ENCODE measurements at regions not wholly inside any gene's neighbourhood (a gene's known extent, or its start where the extent isn't known, plus 50 kb on each side); places are given as distances from the start of the nearest gene placed in this dataset.

GRCh38 chr5:120803282-120803681 is 339.2 kb downstream of the PRR16 start:
- Histone ChIP-seq H3K9me3 (ENCODE audit: control insufficient read depth, insufficient read depth, low read length) (no peaks in the 10 kb centered on the region), H3K9me2 (replicated peaks; ENCODE audit: control insufficient read depth, low read length) (no peaks in the 10 kb centered on the region), H3K36me3 (ENCODE audit: control insufficient read depth, low read length) (no peaks in the 10 kb centered on the region), H3K79me2 (ENCODE audit: control insufficient read depth, low read length) (no peaks in the 10 kb centered on the region), H3K4me1 (ENCODE audit: control insufficient read depth, low read length) (no peaks in the 10 kb centered on the region), H3K4me2 (ENCODE audit: low read length) (no peak overlapping the region), H4K20me1 (ENCODE audit: control insufficient read depth, insufficient read depth, low read depth, low read length) (no peaks in the 10 kb centered on the region), H3K4me3 (ENCODE audit: low read length) (no peak overlapping the region), H3K27me3 (ENCODE audit: control insufficient read depth, low read length) (no peaks in the 10 kb centered on the region), H3K27ac (ENCODE audit: low read depth, low read length) (no peak overlapping the region), H3F3A (ENCODE audit: control insufficient read depth, insufficient read depth) (no peaks in the 10 kb centered on the region)
- TF ChIP-seq EZH2phosphoT487 (IDR thresholded peaks at IDR 0.05; ENCODE audit: borderline replicate concordance, low read length) (no peak), CTCF (IDR thresholded peaks at IDR 0.05; ENCODE audit: low read depth, low read length, poor library complexity, severe bottlenecking) (no peak)

- Histone ChIP-seq H3K4me3 (ENCODE audit: low read length) (no peak overlapping the region), H3K27me3 (ENCODE audit: control insufficient read depth, low read length) (no peaks in the 10 kb centered on the region), H3K9me3 (ENCODE audit: control insufficient read depth, insufficient read depth, low read length) (no peaks in the 10 kb centered on the region), H3F3A (ENCODE audit: control insufficient read depth, insufficient read depth) (no peaks in the 10 kb centered on the region), H3K27ac (ENCODE audit: low read depth, low read length) (no peak overlapping the region), H3K9me2 (replicated peaks; ENCODE audit: control insufficient read depth, low read length) (no peaks in the 10 kb centered on the region), H3K79me2 (ENCODE audit: control insufficient read depth, low read length) (no peaks in the 10 kb centered on the region), H3K4me1 (ENCODE audit: control insufficient read depth, low read length) (no peaks in the 10 kb centered on the region), H4K20me1 (ENCODE audit: control insufficient read depth, insufficient read depth, low read depth, low read length) (no peaks in the 10 kb centered on the region), H3K36me3 (ENCODE audit: control insufficient read depth, low read length) (no peaks in the 10 kb centered on the region), H3K4me2 (ENCODE audit: low read length) (no peak overlapping the region)
- no peak for TF ChIP-seq CTCF (IDR thresholded peaks at IDR 0.05; ENCODE audit: low read depth, low read length, poor library complexity, severe bottlenecking)
- TF ChIP-seq EZH2phosphoT487 (IDR thresholded peaks at IDR 0.05; ENCODE audit: borderline replicate concordance, low read length) = no peak
Measured at GRCh38 chr5:120805131-120805530, 341.0 kb downstream of the PRR16 start.

GRCh38 chr5:120806202-120806601 is 342.1 kb downstream of the PRR16 start:
- Histone ChIP-seq H3K9me2 (replicated peaks; ENCODE audit: control insufficient read depth, low read length) (no peaks in the 10 kb centered on the region), H3K27me3 (ENCODE audit: control insufficient read depth, low read length) (no peaks in the 10 kb centered on the region), H3K9me3 (ENCODE audit: control insufficient read depth, insufficient read depth, low read length) (no peaks in the 10 kb centered on the region), H3K4me1 (ENCODE audit: control insufficient read depth, low read length) (no peaks in the 10 kb centered on the region), H3K79me2 (ENCODE audit: control insufficient read depth, low read length) (no peaks in the 10 kb centered on the region), H3K4me3 (ENCODE audit: low read length) (no peak overlapping the region), H4K20me1 (ENCODE audit: control insufficient read depth, insufficient read depth, low read depth, low read length) (no peaks in the 10 kb centered on the region), H3F3A (ENCODE audit: control insufficient read depth, insufficient read depth) (no peaks in the 10 kb centered on the region), H3K36me3 (ENCODE audit: control insufficient read depth, low read length) (no peaks in the 10 kb centered on the region), H3K4me2 (ENCODE audit: low read length) (no peak overlapping the region), H3K27ac (ENCODE audit: low read depth, low read length) (no peak overlapping the region)
- no peak for TF ChIP-seq EZH2phosphoT487 (IDR thresholded peaks at IDR 0.05; ENCODE audit: borderline replicate concordance, low read length)
- TF ChIP-seq CTCF (IDR thresholded peaks at IDR 0.05; ENCODE audit: low read depth, low read length, poor library complexity, severe bottlenecking) = no peak

GRCh38 chr5:120808135-120808534 is 344.0 kb downstream of the PRR16 start:
- no peak for TF ChIP-seq CTCF (IDR thresholded peaks at IDR 0.05; ENCODE audit: low read depth, low read length, poor library complexity, severe bottlenecking)
- TF ChIP-seq EZH2phosphoT487 (IDR thresholded peaks at IDR 0.05; ENCODE audit: borderline replicate concordance, low read length) = no peak
- Histone ChIP-seq H3K4me1 (ENCODE audit: control insufficient read depth, low read length) (no peaks in the 10 kb centered on the region), H3K27ac (ENCODE audit: low read depth, low read length) (no peak overlapping the region), H3K9me3 (ENCODE audit: control insufficient read depth, insufficient read depth, low read length) (no peaks in the 10 kb centered on the region), H3K4me3 (ENCODE audit: low read length) (no peak overlapping the region), H3K79me2 (ENCODE audit: control insufficient read depth, low read length) (no peaks in the 10 kb centered on the region), H3K9me2 (replicated peaks; ENCODE audit: control insufficient read depth, low read length) (no peaks in the 10 kb centered on the region), H3K4me2 (ENCODE audit: low read length) (no peak overlapping the region), H3K36me3 (ENCODE audit: control insufficient read depth, low read length) (no peaks in the 10 kb centered on the region), H4K20me1 (ENCODE audit: control insufficient read depth, insufficient read depth, low read depth, low read length) (no peaks in the 10 kb centered on the region), H3F3A (ENCODE audit: control insufficient read depth, insufficient read depth) (no peaks in the 10 kb centered on the region), H3K27me3 (ENCODE audit: control insufficient read depth, low read length) (no peaks in the 10 kb centered on the region)
